Body of pancreas (tissue), 4 donors: ENCODE measurements at regions not wholly inside any gene's neighbourhood (a gene's known extent, or its start where the extent isn't known, plus 50 kb on each side); places are given as distances from the start of the nearest gene placed in this dataset.

Experiments used
- POLR2A ChIP-seq, 3 donors: fragments of 450-650 bp; IDR thresholded peaks; one replicate each; pipeline ENCODE4 v1.6.1; 2016; ENCODE audit warnings: antibody characterized with exemption in 3 of 3, mild to moderate bottlenecking in 2 of 3
- TF ChIP-seq, protein P1 (sequence below), 7 experiments: fragments of 450-650 bp in 4 of 7; fragments of 200-600 bp in 3 of 7; sonication (generic) in 3 of 7; IDR thresholded peaks; one replicate each; pipeline ENCODE4 v1.5.1; 2016 to 2019; ENCODE audit warnings: antibody characterized with exemption in 7 of 7

DNA sequence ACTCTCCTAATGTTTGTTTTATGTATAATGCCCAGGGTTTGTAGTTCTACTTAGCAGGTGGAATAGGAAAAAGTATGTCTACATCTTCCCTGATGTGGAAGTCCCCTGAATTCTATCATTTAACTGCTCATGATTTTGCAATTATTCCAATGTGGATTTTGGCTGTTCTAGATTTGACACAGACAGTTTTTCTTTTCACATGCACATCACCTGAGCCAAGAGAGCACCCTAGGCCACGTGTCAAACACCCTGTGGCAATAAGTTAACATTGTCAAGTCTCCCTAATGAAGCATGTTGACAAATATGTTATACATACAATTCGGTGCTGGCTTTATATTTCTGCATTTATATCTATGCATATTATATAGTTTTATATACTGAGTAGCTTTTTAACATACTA, 70.0 kb upstream of the SUCLG2 start:
- TF ChIP-seq, protein P1, sequence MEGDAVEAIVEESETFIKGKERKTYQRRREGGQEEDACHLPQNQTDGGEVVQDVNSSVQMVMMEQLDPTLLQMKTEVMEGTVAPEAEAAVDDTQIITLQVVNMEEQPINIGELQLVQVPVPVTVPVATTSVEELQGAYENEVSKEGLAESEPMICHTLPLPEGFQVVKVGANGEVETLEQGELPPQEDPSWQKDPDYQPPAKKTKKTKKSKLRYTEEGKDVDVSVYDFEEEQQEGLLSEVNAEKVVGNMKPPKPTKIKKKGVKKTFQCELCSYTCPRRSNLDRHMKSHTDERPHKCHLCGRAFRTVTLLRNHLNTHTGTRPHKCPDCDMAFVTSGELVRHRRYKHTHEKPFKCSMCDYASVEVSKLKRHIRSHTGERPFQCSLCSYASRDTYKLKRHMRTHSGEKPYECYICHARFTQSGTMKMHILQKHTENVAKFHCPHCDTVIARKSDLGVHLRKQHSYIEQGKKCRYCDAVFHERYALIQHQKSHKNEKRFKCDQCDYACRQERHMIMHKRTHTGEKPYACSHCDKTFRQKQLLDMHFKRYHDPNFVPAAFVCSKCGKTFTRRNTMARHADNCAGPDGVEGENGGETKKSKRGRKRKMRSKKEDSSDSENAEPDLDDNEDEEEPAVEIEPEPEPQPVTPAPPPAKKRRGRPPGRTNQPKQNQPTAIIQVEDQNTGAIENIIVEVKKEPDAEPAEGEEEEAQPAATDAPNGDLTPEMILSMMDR (IDR thresholded peaks at IDR 0.05) = no peak
- TF ChIP-seq POLR2A (IDR thresholded peaks at IDR 0.05) = no peak
